A549 (cell line): ENCODE measurements at regions not wholly inside any gene's neighbourhood (a gene's known extent, or its start where the extent isn't known, plus 50 kb on each side); places are given as distances from the start of the nearest gene placed in this dataset.

ENCODE experiments used
- ATAC-seq, 2 experiments: fragments of 200-7000 bp in 1 of 2; fragments of >200 bp in 1 of 2; cut with Nextera tagmentation in 1 of 2; cut with Tn5 transposase in 1 of 2; 3 replicates each; pipeline versions ENCODE4 v1.8.0 to v1.9.1; 2018 to 2020; ENCODE audit warnings: mild to moderate bottlenecking in 1 of 2, moderate library complexity in 1 of 2
- CTCF ChIA-PET: fragments of 300-600 bp; sonication (Branson Sonifier 250); formaldehyde crosslinking; extraction: SDS; loops from one replicate; lab custom pipeline; 2021; ENCODE audit warnings: antibody characterized with exemption, inconsistent platforms; lab: Yijun Ruan, JAX
- POLR2A ChIA-PET: fragments of 350-600 bp; formaldehyde crosslinking; extraction: SDS; loops from one replicate; lab custom pipeline; 2021; ENCODE audit warnings: antibody characterized with exemption, inconsistent platforms; lab: Yijun Ruan, JAX
- DNase-seq, 2 experiments: peaks; one replicate each; pipeline versions ENCODE4 v3.0.0 to v3.0.0-alpha.2; 2011 to 2016; ENCODE audit warnings: low read depth in 1 of 2, low spot score in 1 of 2
- FAIRE-seq: peaks from 2 replicates; lab custom pipeline; 2011; peaks lifted over from hg19 to GRCh38; lab: Jason Lieb, UNC
- H3K27ac ChIP-seq, 2 experiments: fragments of >200 bp; sonication (Bioruptor Twin); formaldehyde crosslinking; 3 replicates each; pipeline ENCODE4 v1.5.1; 2016 to 2017
- H3K4me1 ChIP-seq: fragments of >200 bp; sonication (Bioruptor Twin); formaldehyde crosslinking; 3 replicates; pipeline ENCODE4 v1.6.1; 2016
- H3K4me2 ChIP-seq: fragments of >200 bp; sonication (Bioruptor Twin); formaldehyde crosslinking; 3 replicates; pipeline ENCODE4 v1.6.1; 2016
- H3K4me3 ChIP-seq: fragments of >200 bp; sonication (Bioruptor Twin); formaldehyde crosslinking; 3 replicates; pipeline ENCODE4 v1.5.1; 2016
- H3K9me3 ChIP-seq: fragments of >200 bp; sonication (Bioruptor Twin); formaldehyde crosslinking; 3 replicates; pipeline ENCODE4 v1.6.1; 2016
- BHLHE40 ChIP-seq: IDR thresholded peaks from 2 replicates; pipeline ENCODE4 v1.6.1; 2012; ENCODE audit warnings: low read depth, low read length, inconsistent platforms
- CEBPB ChIP-seq, 2 experiments: fragments of >200 bp in 1 of 2; sonication (Bioruptor Twin) in 1 of 2; formaldehyde crosslinking in 1 of 2; IDR thresholded peaks; 2 replicates each; pipeline ENCODE4 v1.6.1; 2012 to 2016
- CHD2 ChIP-seq: fragments of 150-350 bp; IDR thresholded peaks from 2 replicates; pipeline ENCODE4 v1.6.1; 2014; ENCODE audit warnings: low read length; ENCODE audit not compliant: partially characterized antibody
- EHF ChIP-seq: fragments of 250-450 bp; sonication (Bioruptor Pico); IDR thresholded peaks from 2 replicates; pipeline ENCODE4 v1.5.0; 2020; ENCODE audit warnings: mild to moderate bottlenecking
- ESRRA ChIP-seq: fragments of 150-350 bp; IDR thresholded peaks from 2 replicates; pipeline ENCODE4 v1.6.1; 2014; ENCODE audit warnings: mild to moderate bottlenecking, low read length, borderline replicate concordance
- FOXS1 ChIP-seq: fragments of 250-450 bp; sonication (Bioruptor Pico); IDR thresholded peaks from 2 replicates; pipeline ENCODE4 v1.5.0; 2020; ENCODE audit warnings: mild to moderate bottlenecking, moderate library complexity
- GATA3 ChIP-seq: IDR thresholded peaks from 2 replicates; pipeline ENCODE4 v1.6.1; 2012; ENCODE audit warnings: borderline replicate concordance
- HDAC2 ChIP-seq: fragments of 200-600 bp; sonication (generic); IDR thresholded peaks from 2 replicates; pipeline ENCODE4 v1.6.1; 2016
- HOXA7 ChIP-seq: fragments of 250-450 bp; sonication (Bioruptor Pico); IDR thresholded peaks from 2 replicates; pipeline ENCODE4 v1.5.0; 2020; ENCODE audit warnings: mild to moderate bottlenecking, moderate library complexity
- HOXB13 ChIP-seq: fragments of 250-450 bp; sonication (Bioruptor Pico); IDR thresholded peaks from 2 replicates; pipeline ENCODE4 v1.5.0; 2020; ENCODE audit warnings: low read depth, mild to moderate bottlenecking, moderate library complexity
- JUN ChIP-seq, 2 experiments: fragments of >200 bp; sonication (Bioruptor Twin); formaldehyde crosslinking; IDR thresholded peaks; 2 replicates in 1 of 2; 3 replicates in 1 of 2; pipeline ENCODE4 v1.6.1; 2016 to 2017
- KDM1A ChIP-seq: fragments of 200-600 bp; sonication (generic); IDR thresholded peaks from 2 replicates; pipeline ENCODE4 v1.6.1; 2016; ENCODE audit warnings: low read depth, mild to moderate bottlenecking
- KDM5A ChIP-seq: fragments of 200-600 bp; sonication (generic); IDR thresholded peaks from 2 replicates; pipeline ENCODE4 v1.6.1; 2016; ENCODE audit warnings: antibody characterized with exemption, mild to moderate bottlenecking
- MYC ChIP-seq: IDR thresholded peaks from 2 replicates; pipeline ENCODE4 v1.6.1; 2012; ENCODE audit warnings: mild to moderate bottlenecking, inconsistent platforms, low read length, improper control_type of control experiment, borderline replicate concordance
- NPAS2 ChIP-seq: fragments of 250-450 bp; sonication (Bioruptor Pico); IDR thresholded peaks from 2 replicates; pipeline ENCODE4 v1.8.0; 2022; ENCODE audit warnings: mild to moderate bottlenecking, moderate library complexity, borderline replicate concordance
- PHF8 ChIP-seq: fragments of 200-600 bp; sonication (generic); IDR thresholded peaks from 2 replicates; pipeline ENCODE4 v1.6.1; 2016; ENCODE audit warnings: low read depth, mild to moderate bottlenecking, antibody characterized with exemption, moderate library complexity, borderline replicate concordance
- POLR2A ChIP-seq: IDR thresholded peaks from 2 replicates; pipeline ENCODE4 v1.6.1; 2012; ENCODE audit warnings: mild to moderate bottlenecking, low read length
- POLR2AphosphoS2 ChIP-seq: conservative IDR thresholded peaks from 2 replicates; pipeline ENCODE4 v1.6.1; 2012; ENCODE audit warnings: low read length, improper control_type of control experiment, inconsistent platforms
- RCOR1 ChIP-seq: fragments of 150-350 bp; IDR thresholded peaks from 2 replicates; pipeline ENCODE4 v1.6.1; 2014; ENCODE audit warnings: antibody characterized with exemption, low read length, low read depth
- RFX5 ChIP-seq: fragments of 450-650 bp; IDR thresholded peaks from 2 replicates; pipeline ENCODE4 v1.7.1; 2014; ENCODE audit warnings: antibody characterized with exemption, mild to moderate bottlenecking, moderate library complexity
- SMC3 ChIP-seq: fragments of >200 bp; sonication (Bioruptor Twin); formaldehyde crosslinking; IDR thresholded peaks from 3 replicates; pipeline ENCODE4 v1.6.1; 2018; ENCODE audit warnings: inconsistent platforms
- SREBF2 ChIP-seq: fragments of 450-650 bp; IDR thresholded peaks from 2 replicates; pipeline ENCODE4 v1.6.1; 2014; ENCODE audit warnings: mild to moderate bottlenecking, moderate library complexity
- TP53 ChIP-seq: fragments of 250-450 bp; sonication (Bioruptor Pico); IDR thresholded peaks from 2 replicates; pipeline ENCODE4 v1.5.0; 2021; ENCODE audit warnings: mild to moderate bottlenecking, moderate library complexity
- ZC3H11A ChIP-seq: fragments of 450-650 bp; IDR thresholded peaks from 2 replicates; pipeline ENCODE4 v1.6.1; 2014; ENCODE audit warnings: antibody characterized with exemption, mild to moderate bottlenecking
- ZFP36 ChIP-seq: fragments of 450-650 bp; IDR thresholded peaks from 2 replicates; pipeline ENCODE4 v1.6.1; 2014; ENCODE audit warnings: borderline replicate concordance; ENCODE audit not compliant: partially characterized antibody
- ZNF302 ChIP-seq: fragments of 250-450 bp; sonication (Bioruptor Pico); IDR thresholded peaks from 2 replicates; pipeline ENCODE4 v1.9.0; 2021; ENCODE audit warnings: inconsistent platforms, mild to moderate bottlenecking, moderate library complexity
- WGBS: methylation state at CpG from one replicate; pipeline ENCODE4 v1.1.6; 2017; ENCODE audit errors: missing lambda C conversion rate; 5-methylcytosine and 5-hydroxymethylcytosine counted together
- TF ChIP-seq, protein P1 (sequence below): IDR thresholded peaks from 2 replicates; pipeline ENCODE4 v1.6.1; 2012
- TF ChIP-seq, protein P2 (sequence below): fragments of 250-450 bp; sonication (Bioruptor Pico); IDR thresholded peaks from 2 replicates; pipeline ENCODE4 v1.5.0; 2020; ENCODE audit warnings: low read depth, mild to moderate bottlenecking, moderate library complexity
- TF ChIP-seq, protein P3 (sequence below): IDR thresholded peaks from 2 replicates; pipeline ENCODE4 v1.6.1; 2012; ENCODE audit warnings: low read depth, borderline replicate concordance
- TF ChIP-seq, protein P4 (sequence below): fragments of 200-600 bp; sonication (generic); IDR thresholded peaks from 2 replicates; pipeline ENCODE4 v1.6.1; 2016; ENCODE audit warnings: antibody characterized with exemption, mild to moderate bottlenecking, moderate library complexity

DNA sequence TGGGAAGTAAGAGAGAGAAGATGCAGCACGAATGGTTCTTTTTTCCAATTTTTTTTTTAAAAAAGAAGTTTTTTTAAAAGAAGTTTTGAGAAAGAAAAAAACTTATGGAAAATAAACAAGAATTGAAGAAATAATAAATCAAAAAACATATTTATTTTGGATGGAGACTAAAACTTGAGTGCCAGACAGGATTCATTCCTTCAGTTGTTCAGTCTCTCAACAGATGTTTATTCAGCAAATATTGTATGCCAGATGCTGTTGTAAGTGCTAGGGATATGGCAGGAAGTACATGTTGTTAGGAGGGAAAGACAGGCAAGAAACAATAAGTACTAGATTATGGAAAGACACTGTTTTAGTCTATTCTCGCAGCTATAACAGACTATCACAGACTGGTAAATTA, 750.7 kb upstream of the PHF14 start:
- WGBS: 4% methylated on average over 2 of the region's 2 CpGs
- ATAC-seq (no peak), FAIRE-seq (no peak), DNase-seq (no peak)
- Histone ChIP-seq H3K9me3 (no peaks in the 10 kb centered on the region), H3K27ac (no peak overlapping the region), H3K4me1 (no peaks in the 10 kb centered on the region), H3K4me3 (no peak overlapping the region), H3K4me2 (no peak overlapping the region)
- ChIA-PET POLR2A (no interaction called here), CTCF (no interaction called here)
- no peak for TF ChIP-seq ZFP36

DNA sequence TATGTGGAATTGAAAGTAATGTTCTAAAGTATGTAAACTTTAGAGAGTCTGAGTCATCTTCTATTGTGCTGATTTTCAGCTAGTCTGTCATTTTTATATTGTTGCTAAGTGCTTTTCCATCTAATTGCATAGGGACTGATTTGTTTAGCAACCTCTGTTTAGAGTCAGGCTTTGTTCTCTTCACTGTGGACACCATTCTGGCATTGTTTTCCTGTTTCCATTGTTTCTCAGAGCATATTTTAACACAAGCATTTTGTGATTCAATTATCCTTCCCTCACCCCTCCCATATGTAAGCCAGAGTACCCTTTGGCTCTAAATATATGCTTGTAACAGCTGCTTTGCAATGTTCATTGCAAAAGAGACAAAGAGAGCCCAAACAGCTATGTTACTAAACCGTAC, 748.4 kb upstream of the PHF14 start:
- ATAC-seq (no peak), FAIRE-seq (no peak), DNase-seq (no peak)
- Histone ChIP-seq H3K4me1 (no peaks in the 10 kb centered on the region), H3K4me2 (no peak overlapping the region), H3K27ac (no peak overlapping the region), H3K4me3 (no peak overlapping the region), H3K9me3 (no peaks in the 10 kb centered on the region)
- TF ChIP-seq, protein P1, sequence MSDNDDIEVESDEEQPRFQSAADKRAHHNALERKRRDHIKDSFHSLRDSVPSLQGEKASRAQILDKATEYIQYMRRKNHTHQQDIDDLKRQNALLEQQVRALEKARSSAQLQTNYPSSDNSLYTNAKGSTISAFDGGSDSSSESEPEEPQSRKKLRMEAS: no peak
- TF ChIP-seq FOXS1 (CRISPR knock-in tag): no peak
- TF ChIP-seq HOXB13 (CRISPR knock-in tag): no peak
- TF ChIP-seq BHLHE40: no peak
- TF ChIP-seq ZC3H11A: no peak
- no peak for TF ChIP-seq RFX5
- TF ChIP-seq, protein P2, sequence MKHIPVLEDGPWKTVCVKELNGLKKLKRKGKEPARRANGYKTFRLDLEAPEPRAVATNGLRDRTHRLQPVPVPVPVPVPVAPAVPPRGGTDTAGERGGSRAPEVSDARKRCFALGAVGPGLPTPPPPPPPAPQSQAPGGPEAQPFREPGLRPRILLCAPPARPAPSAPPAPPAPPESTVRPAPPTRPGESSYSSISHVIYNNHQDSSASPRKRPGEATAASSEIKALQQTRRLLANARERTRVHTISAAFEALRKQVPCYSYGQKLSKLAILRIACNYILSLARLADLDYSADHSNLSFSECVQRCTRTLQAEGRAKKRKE (CRISPR knock-in tag): no peak
- no peak for TF ChIP-seq POLR2A
- TF ChIP-seq KDM1A: no peak
- TF ChIP-seq, protein P3, sequence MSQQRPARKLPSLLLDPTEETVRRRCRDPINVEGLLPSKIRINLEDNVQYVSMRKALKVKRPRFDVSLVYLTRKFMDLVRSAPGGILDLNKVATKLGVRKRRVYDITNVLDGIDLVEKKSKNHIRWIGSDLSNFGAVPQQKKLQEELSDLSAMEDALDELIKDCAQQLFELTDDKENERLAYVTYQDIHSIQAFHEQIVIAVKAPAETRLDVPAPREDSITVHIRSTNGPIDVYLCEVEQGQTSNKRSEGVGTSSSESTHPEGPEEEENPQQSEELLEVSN: no peak
- TF ChIP-seq KDM5A: no peak
- TF ChIP-seq HDAC2: no peak
- no peak for TF ChIP-seq GATA3
- TF ChIP-seq HOXA7 (CRISPR knock-in tag): no peak
- TF ChIP-seq NPAS2 (CRISPR knock-in tag): no peak
- ChIA-PET POLR2A (no interaction called here), CTCF (no interaction called here)
- WGBS: 11% methylated on average over 1 of the region's 1 CpG

DNA sequence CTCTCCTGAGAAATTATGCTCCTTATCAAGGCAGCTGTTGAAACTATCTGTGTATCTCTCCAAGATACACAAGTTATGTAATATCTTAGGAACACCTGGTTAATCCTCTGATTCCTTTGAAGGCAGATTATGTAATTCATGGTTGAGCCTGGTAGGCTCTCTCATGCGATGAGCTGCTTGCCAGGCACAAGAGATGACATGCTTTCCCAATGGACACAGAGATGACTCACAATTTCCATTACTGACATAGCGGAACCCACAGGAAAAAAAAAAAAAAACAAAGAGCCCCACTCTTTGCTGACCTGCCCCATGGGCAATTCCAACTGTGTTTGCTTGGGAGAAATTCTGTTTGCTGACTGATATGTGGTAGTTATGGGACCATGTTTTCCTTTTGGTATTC, 736.4 kb upstream of the PHF14 start:
- Histone ChIP-seq H3K9me3 (no peaks in the 10 kb centered on the region), H3K27ac (no peak overlapping the region), H3K4me3 (no peak overlapping the region), H3K4me1 (no peaks in the 10 kb centered on the region), H3K4me2 (no peak overlapping the region)
- DNase-seq (peak in 1 of 2 experiments; percentile 2), FAIRE-seq (no peak), ATAC-seq (no peak)
- TF ChIP-seq MYC: no peak
- no peak for TF ChIP-seq BHLHE40
- no peak for TF ChIP-seq TP53 (CRISPR knock-in tag)
- TF ChIP-seq JUN (IDR thresholded peaks at IDR 0.05): no peak
- no peak for TF ChIP-seq ZFP36
- TF ChIP-seq ESRRA: no peak
- TF ChIP-seq SREBF2: no peak
- TF ChIP-seq, protein P1: no peak
- TF ChIP-seq SMC3: no peak
- ChIA-PET CTCF (no interaction called here), POLR2A (interaction anchor here (0.7 kb wide), 1 partner anchor 41 kb away, joined by 3 read pairs; no protein-coding TSS in a partner anchor)
- 30% methylated on average over 2 of the region's 2 CpGs for WGBS

DNA sequence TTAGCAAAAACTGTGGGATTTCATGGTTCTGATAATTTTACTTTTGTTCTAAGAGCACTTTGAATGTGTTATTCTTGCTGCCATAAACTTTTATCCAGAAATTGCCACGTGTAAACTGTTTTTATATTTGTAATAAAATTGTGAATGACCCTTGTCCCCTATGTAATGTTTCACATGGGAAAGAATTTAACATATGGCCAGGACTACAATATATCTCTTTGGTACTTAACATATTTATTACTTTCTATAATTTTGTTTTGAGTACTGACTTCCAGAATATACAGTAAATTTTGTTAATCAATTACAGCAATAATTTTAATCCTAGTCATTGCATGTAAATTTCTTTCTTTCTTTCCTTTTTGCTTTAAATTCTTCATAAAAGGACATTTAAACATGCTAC, 735.0 kb upstream of the PHF14 start:
- no peaks in the 10 kb centered on the region for H3K4me1 ChIP-seq
- no peak overlapping the region for H3K4me2 ChIP-seq
- no peak for DNase-seq
- CTCF ChIA-PET: no interaction called here
- no peak overlapping the region for H3K27ac ChIP-seq
- no peak overlapping the region for H3K4me3 ChIP-seq
- POLR2A ChIA-PET: no interaction called here
- no peak for ATAC-seq
- FAIRE-seq: no peak
- 0% methylated on average over 1 of the region's 1 CpG for WGBS
- no peaks in the 10 kb centered on the region for H3K9me3 ChIP-seq
- TF ChIP-seq CEBPB (IDR thresholded peaks at IDR 0.05) (no peak), POLR2A (no peak), CHD2 (no peak), ZNF302 (no peak), RCOR1 (no peak), EHF (CRISPR knock-in tag) (no peak), POLR2AphosphoS2 (no peak), PHF8 (no peak)
- TF ChIP-seq, protein P4, sequence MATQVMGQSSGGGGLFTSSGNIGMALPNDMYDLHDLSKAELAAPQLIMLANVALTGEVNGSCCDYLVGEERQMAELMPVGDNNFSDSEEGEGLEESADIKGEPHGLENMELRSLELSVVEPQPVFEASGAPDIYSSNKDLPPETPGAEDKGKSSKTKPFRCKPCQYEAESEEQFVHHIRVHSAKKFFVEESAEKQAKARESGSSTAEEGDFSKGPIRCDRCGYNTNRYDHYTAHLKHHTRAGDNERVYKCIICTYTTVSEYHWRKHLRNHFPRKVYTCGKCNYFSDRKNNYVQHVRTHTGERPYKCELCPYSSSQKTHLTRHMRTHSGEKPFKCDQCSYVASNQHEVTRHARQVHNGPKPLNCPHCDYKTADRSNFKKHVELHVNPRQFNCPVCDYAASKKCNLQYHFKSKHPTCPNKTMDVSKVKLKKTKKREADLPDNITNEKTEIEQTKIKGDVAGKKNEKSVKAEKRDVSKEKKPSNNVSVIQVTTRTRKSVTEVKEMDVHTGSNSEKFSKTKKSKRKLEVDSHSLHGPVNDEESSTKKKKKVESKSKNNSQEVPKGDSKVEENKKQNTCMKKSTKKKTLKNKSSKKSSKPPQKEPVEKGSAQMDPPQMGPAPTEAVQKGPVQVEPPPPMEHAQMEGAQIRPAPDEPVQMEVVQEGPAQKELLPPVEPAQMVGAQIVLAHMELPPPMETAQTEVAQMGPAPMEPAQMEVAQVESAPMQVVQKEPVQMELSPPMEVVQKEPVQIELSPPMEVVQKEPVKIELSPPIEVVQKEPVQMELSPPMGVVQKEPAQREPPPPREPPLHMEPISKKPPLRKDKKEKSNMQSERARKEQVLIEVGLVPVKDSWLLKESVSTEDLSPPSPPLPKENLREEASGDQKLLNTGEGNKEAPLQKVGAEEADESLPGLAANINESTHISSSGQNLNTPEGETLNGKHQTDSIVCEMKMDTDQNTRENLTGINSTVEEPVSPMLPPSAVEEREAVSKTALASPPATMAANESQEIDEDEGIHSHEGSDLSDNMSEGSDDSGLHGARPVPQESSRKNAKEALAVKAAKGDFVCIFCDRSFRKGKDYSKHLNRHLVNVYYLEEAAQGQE: no peak
